Transverse colon (tissue), 4 donors: ENCODE measurements at regions not wholly inside any gene's neighbourhood (a gene's known extent, or its start where the extent isn't known, plus 50 kb on each side); places are given as distances from the start of the nearest gene placed in this dataset.

Experiments used
- DNase-seq: peaks from one replicate; pipeline ENCODE4 v3.0.0-alpha.2; 2019
- H3K27ac ChIP-seq, 4 donors: fragments of 200-600 bp; sonication (generic); 2 replicates each; pipeline ENCODE4 v1.5.1; 2016 to 2018; ENCODE audit warnings: inconsistent platforms in 4 of 4
- H3K27me3 ChIP-seq: fragments of 200-600 bp; sonication (generic); 2 replicates; pipeline ENCODE4 v1.5.1; 2017; ENCODE audit warnings: inconsistent platforms
- H3K36me3 ChIP-seq, 4 donors: fragments of 200-600 bp; sonication (generic); 2 replicates each; pipeline ENCODE4 v1.5.1; 2017 to 2019; ENCODE audit warnings: inconsistent platforms in 4 of 4
- H3K4me1 ChIP-seq, 4 donors: fragments of 200-600 bp; sonication (generic); 2 replicates each; pipeline ENCODE4 v1.5.1; 2017 to 2020; ENCODE audit warnings: inconsistent platforms in 4 of 4
- H3K4me3 ChIP-seq, 4 donors: fragments of 200-600 bp; sonication (generic); 1 replicate in 1 of 4; 2 replicates in 3 of 4; pipeline versions ENCODE4 v1.5.1 to v1.6.1; 2017 to 2019; ENCODE audit warnings: inconsistent platforms in 4 of 4
- H3K9me3 ChIP-seq, 2 donors: fragments of 200-600 bp; sonication (generic); 2 replicates each; pipeline ENCODE4 v1.5.1; 2017 to 2019; ENCODE audit warnings: inconsistent platforms in 2 of 2
- CTCF ChIP-seq, 5 experiments: fragments of 200-600 bp in 3 of 5; fragments of 450-650 bp in 2 of 5; sonication (generic) in 3 of 5; IDR thresholded peaks; 1 replicate in 2 of 5; 2 replicates in 3 of 5; pipeline ENCODE4 v1.5.1; 2016 to 2017; ENCODE audit warnings: antibody characterized with exemption in 5 of 5, inconsistent platforms in 3 of 5, mild to moderate bottlenecking in 2 of 5, moderate library complexity in 1 of 5
- EP300 ChIP-seq: sonication (generic); formaldehyde crosslinking; IDR thresholded peaks from one replicate; pipeline ENCODE4 v1.6.1; 2017; ENCODE audit warnings: antibody characterized with exemption, low read depth
- POLR2A ChIP-seq: fragments of 450-650 bp; IDR thresholded peaks from one replicate; pipeline ENCODE4 v1.6.1; 2016; ENCODE audit warnings: antibody characterized with exemption, mild to moderate bottlenecking, moderate library complexity
- POLR2AphosphoS5 ChIP-seq, 3 donors: sonication (generic); formaldehyde crosslinking; IDR thresholded peaks; one replicate each; pipeline ENCODE4 v1.6.1; 2016; ENCODE audit warnings: antibody characterized with exemption in 3 of 3
- WGBS, 2 donors: methylation state at CpG; one replicate each; pipeline ENCODE4 v1.1.5; 2018; ENCODE audit warnings: low coverage in 1 of 2; 5-methylcytosine and 5-hydroxymethylcytosine counted together
- in situ Hi-C, 4 donors: fragments of 200-750 bp; cut with MboI; loops; one replicate each; pipeline versions ENCODE4 v1.15.0 to v1.15.1; 2017; ENCODE audit warnings: low sequenced_read_pairs in 3 of 4, low pct_ligation_motif_present in 1 of 4, low pct_unique_long_range_greater_than_20kb in 1 of 4
- intact Hi-C: fragments of 100-400 bp; cut with DNase I; formaldehyde crosslinking; loops from one replicate; pipeline ENCODE4 v1.15.1; 2023; ENCODE audit warnings: low total_unique reads

- intact Hi-C loops (no loop called here), in situ Hi-C loops (no loop called here)
- H3K4me3 ChIP-seq = no peak overlapping the region
- H3K4me1 ChIP-seq = peaks cover 8 to 39% (median 10%) of the 10 kb centered on the region in 4 donors
- DNase-seq = no peak
- H3K36me3 ChIP-seq = no peaks in the 10 kb centered on the region
- no peaks in the 10 kb centered on the region for H3K9me3 ChIP-seq
- H3K27me3 ChIP-seq = no peaks in the 10 kb centered on the region
- TF ChIP-seq POLR2AphosphoS5 (IDR thresholded peaks at IDR 0.05) (no peak), EP300 (no peak), POLR2A (no peak), CTCF (IDR thresholded peaks at IDR 0.05) (no peak)
- 57 to 89% methylated on average over 3 to 4 of the region's 4 CpGs for WGBS, 2 donors
- H3K27ac ChIP-seq = peak overlapping the region in 3 of 4 donors; percentile 17 to 82 (median 53)
Observed at GRCh38 chrX:68999356-68999755, 165.9 kb downstream of the PJA1 start.

DNA sequence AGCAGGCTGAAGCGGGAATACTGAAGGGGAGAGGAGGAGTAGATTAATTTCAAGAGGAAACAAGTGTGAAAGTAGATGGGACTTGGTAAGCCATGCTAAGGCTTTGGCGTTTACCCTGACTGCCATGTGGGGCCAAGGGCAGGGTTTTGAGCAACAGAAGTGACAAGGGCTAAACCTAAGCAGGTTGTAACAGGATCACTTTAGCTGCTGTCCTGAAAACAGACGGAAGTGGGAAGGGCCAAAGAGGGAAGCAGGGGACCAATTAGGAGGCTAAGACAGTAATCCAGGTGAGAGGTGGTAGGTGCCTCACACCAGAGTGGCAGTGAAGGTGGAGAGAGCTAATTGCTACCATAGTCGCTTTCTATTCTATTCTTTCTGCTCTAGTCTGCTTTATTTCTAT lies 166.5 kb downstream of the PJA1 start:
- Histone ChIP-seq H3K4me3 (no peak overlapping the region), H3K27me3 (no peaks in the 10 kb centered on the region), H3K27ac (peak overlapping the region in 3 of 4 donors; percentile 17 to 82 (median 53)), H3K4me1 (peaks cover 8 to 39% (median 10%) of the 10 kb centered on the region in 4 donors), H3K9me3 (no peaks in the 10 kb centered on the region), H3K36me3 (no peaks in the 10 kb centered on the region)
- WGBS, 2 donors = 42 to 54% methylated on average over 2 to 4 of the region's 4 CpGs
- DNase-seq = peak; percentile 29
- TF ChIP-seq EP300 (no peak), CTCF (IDR thresholded peaks at IDR 0.05) (no peak), POLR2A (no peak), POLR2AphosphoS5 (IDR thresholded peaks at IDR 0.05) (peak in 1 of 3 donors; percentile 22)
- intact Hi-C loops = no loop called here
- in situ Hi-C loops = no loop called here

GRCh38 chrX:68997911-68998310 lies 167.3 kb downstream of the PJA1 start:
- 47% methylated on average over 2 of the region's 2 CpGs; no CpG with 5 or more reads in 1 of the 2 donors for WGBS, 2 donors
- Histone ChIP-seq H3K27ac (peak overlapping the region; percentile 53 to 82 (median 74)), H3K36me3 (no peaks in the 10 kb centered on the region), H3K4me3 (no peak overlapping the region), H3K27me3 (no peaks in the 10 kb centered on the region), H3K9me3 (no peaks in the 10 kb centered on the region), H3K4me1 (peaks cover 8 to 39% (median 10%) of the 10 kb centered on the region in 4 donors)
- TF ChIP-seq EP300 = no peak
- in situ Hi-C loops (no loop called here), intact Hi-C loops (no loop called here)
- peak; percentile 31 for DNase-seq

DNA sequence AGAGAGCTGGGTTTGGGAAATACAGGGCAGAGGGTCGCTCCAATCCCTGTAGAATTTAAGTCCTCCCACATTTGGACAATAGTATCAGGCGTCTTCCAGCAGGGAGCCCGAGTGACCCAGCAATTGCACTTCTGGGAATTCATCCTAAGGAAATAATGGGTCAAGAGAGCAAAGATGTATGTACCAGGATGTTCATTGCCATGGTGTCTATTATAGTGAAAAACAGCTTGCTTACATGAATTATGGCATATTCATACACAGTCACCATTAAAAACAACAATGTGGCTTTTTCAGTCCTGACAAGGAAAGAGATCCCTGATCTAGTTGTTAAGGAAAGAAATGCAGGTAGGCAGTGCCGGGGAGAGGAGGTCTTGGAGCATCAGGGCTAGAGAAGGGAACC lies 167.7 kb downstream of the PJA1 start:
- no peak for DNase-seq
- intact Hi-C loops (no loop called here), in situ Hi-C loops (no loop called here)
- H3K4me3 ChIP-seq = no peak overlapping the region
- no peaks in the 10 kb centered on the region for H3K36me3 ChIP-seq
- TF ChIP-seq CTCF (IDR thresholded peaks at IDR 0.05) = no peak
- TF ChIP-seq POLR2A = no peak
- no peak for TF ChIP-seq POLR2AphosphoS5 (IDR thresholded peaks at IDR 0.05)
- TF ChIP-seq EP300 = no peak
- peak overlapping the region; percentile 53 to 82 (median 74) for H3K27ac ChIP-seq
- peaks cover 8 to 39% (median 10%) of the 10 kb centered on the region in 4 donors for H3K4me1 ChIP-seq
- H3K27me3 ChIP-seq = no peaks in the 10 kb centered on the region
- H3K9me3 ChIP-seq = no peaks in the 10 kb centered on the region
- WGBS, 2 donors = 71% methylated on average over 4 of the region's 4 CpGs; no CpG with 5 or more reads in 1 of the 2 donors
